SK-N-SH treated with all-trans-retinoic acid at 6 μM for 48 hours (cell line): ENCODE measurements at regions not wholly inside any gene's neighbourhood (a gene's known extent, or its start where the extent isn't known, plus 50 kb on each side); places are given as distances from the start of the nearest gene placed in this dataset.

ENCODE experiments used
- POU6F1 ChIP-seq: fragments of 250-450 bp; sonication (Bioruptor Pico); IDR thresholded peaks from 2 replicates; pipeline ENCODE4 v1.8.0; 2021; ENCODE audit warnings: low read depth, mild to moderate bottlenecking, moderate library complexity, borderline replicate concordance
- TCF4 ChIP-seq: fragments of 250-450 bp; sonication (Bioruptor Pico); IDR thresholded peaks from 2 replicates; pipeline ENCODE4 v1.8.0; 2021; ENCODE audit warnings: mild to moderate bottlenecking, moderate library complexity, borderline replicate concordance
- TOX ChIP-seq: fragments of 250-450 bp; sonication (Bioruptor Pico); IDR thresholded peaks from 2 replicates; pipeline ENCODE4 v1.8.0; 2021; ENCODE audit warnings: mild to moderate bottlenecking, moderate library complexity, borderline replicate concordance
- TSHZ2 ChIP-seq: fragments of 250-450 bp; sonication (Bioruptor Pico); IDR thresholded peaks from 2 replicates; pipeline ENCODE4 v1.5.0; 2020; ENCODE audit warnings: mild to moderate bottlenecking, moderate library complexity
- ZFP3 ChIP-seq: fragments of 250-450 bp; sonication (Bioruptor Pico); IDR thresholded peaks from 2 replicates; pipeline ENCODE4 v1.5.0; 2020; ENCODE audit warnings: mild to moderate bottlenecking, moderate library complexity
- TF ChIP-seq, protein P1 (sequence below): fragments of 250-450 bp; sonication (Bioruptor Pico); IDR thresholded peaks from 2 replicates; pipeline ENCODE4 v1.8.0; 2020; ENCODE audit warnings: mild to moderate bottlenecking, moderate library complexity, borderline replicate concordance
- TF ChIP-seq, protein P2 (sequence below): fragments of 250-450 bp; sonication (Bioruptor Pico); IDR thresholded peaks from 2 replicates; pipeline ENCODE4 v1.5.1; 2021; ENCODE audit warnings: mild to moderate bottlenecking, moderate library complexity
- TF ChIP-seq, protein P3 (sequence below): fragments of 250-450 bp; sonication (Bioruptor Pico); IDR thresholded peaks from 2 replicates; pipeline ENCODE4 v1.5.1; 2020; ENCODE audit warnings: low read depth, mild to moderate bottlenecking, moderate library complexity

DNA sequence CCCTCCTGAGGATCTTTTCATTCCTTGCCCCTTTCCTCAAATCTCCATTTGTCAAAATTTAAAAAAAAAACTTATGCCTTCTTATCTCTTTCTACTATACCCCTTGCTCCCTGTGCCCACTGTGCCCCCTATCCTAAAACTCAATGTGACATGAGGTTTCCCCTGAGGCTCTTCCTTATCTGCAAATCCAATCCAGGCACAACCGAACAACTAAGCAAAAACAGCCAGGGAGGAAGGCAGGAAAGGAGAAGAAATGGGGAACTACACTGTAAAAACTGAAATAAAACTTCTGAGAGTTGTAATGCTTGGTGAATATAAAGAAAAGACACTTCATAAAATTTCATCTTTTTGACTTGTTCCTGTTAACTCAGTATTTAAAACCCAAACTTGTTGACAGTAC, 54.2 kb downstream of the CRPPA start:
- TF ChIP-seq POU6F1: no peak
- TF ChIP-seq, protein P1, sequence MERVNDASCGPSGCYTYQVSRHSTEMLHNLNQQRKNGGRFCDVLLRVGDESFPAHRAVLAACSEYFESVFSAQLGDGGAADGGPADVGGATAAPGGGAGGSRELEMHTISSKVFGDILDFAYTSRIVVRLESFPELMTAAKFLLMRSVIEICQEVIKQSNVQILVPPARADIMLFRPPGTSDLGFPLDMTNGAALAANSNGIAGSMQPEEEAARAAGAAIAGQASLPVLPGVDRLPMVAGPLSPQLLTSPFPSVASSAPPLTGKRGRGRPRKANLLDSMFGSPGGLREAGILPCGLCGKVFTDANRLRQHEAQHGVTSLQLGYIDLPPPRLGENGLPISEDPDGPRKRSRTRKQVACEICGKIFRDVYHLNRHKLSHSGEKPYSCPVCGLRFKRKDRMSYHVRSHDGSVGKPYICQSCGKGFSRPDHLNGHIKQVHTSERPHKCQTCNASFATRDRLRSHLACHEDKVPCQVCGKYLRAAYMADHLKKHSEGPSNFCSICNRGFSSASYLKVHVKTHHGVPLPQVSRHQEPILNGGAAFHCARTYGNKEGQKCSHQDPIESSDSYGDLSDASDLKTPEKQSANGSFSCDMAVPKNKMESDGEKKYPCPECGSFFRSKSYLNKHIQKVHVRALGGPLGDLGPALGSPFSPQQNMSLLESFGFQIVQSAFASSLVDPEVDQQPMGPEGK (CRISPR knock-in tag): no peak
- TF ChIP-seq TCF4 (CRISPR knock-in tag): no peak
- no peak for TF ChIP-seq TOX (CRISPR knock-in tag)
- TF ChIP-seq, protein P2, sequence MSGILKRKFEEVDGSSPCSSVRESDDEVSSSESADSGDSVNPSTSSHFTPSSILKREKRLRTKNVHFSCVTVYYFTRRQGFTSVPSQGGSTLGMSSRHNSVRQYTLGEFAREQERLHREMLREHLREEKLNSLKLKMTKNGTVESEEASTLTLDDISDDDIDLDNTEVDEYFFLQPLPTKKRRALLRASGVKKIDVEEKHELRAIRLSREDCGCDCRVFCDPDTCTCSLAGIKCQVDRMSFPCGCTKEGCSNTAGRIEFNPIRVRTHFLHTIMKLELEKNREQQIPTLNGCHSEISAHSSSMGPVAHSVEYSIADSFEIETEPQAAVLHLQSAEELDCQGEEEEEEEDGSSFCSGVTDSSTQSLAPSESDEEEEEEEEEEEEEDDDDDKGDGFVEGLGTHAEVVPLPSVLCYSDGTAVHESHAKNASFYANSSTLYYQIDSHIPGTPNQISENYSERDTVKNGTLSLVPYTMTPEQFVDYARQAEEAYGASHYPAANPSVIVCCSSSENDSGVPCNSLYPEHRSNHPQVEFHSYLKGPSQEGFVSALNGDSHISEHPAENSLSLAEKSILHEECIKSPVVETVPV: no peak
- no peak for TF ChIP-seq TSHZ2 (CRISPR knock-in tag)
- no peak for TF ChIP-seq ZFP3
- TF ChIP-seq, protein P3, sequence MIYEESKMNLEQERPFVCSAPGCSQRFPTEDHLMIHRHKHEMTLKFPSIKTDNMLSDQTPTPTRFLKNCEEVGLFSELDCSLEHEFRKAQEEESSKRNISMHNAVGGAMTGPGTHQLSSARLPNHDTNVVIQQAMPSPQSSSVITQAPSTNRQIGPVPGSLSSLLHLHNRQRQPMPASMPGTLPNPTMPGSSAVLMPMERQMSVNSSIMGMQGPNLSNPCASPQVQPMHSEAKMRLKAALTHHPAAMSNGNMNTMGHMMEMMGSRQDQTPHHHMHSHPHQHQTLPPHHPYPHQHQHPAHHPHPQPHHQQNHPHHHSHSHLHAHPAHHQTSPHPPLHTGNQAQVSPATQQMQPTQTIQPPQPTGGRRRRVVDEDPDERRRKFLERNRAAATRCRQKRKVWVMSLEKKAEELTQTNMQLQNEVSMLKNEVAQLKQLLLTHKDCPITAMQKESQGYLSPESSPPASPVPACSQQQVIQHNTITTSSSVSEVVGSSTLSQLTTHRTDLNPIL (CRISPR knock-in tag): no peak
